ENCODE measurements at regions not wholly inside any gene's neighbourhood (a gene's known extent, or its start where the extent isn't known, plus 50 kb on each side); places are given as distances from the start of the nearest gene placed in this dataset.
A peak's percentile ranks its signal among the peaks of the same experiment; 100 is the strongest.

- H3K4me1 ChIP-seq (ENCODE audit: control insufficient read depth, insufficient read depth, low read length): no peaks in the 10 kb centered on the region
- no peak overlapping the region for H3K9ac ChIP-seq (ENCODE audit: extremely low read depth, low read length, poor library complexity, severe bottlenecking)
- WGBS, 2 experiments (ENCODE audit: insufficient coverage in 1 of 2, insufficient read length in 1 of 2): 92 to 96% methylated on average over 5 to 6 of the region's 6 CpGs
- H3K27ac Mint-ChIP-seq: no peak overlapping the region
- no peaks in the 10 kb centered on the region for H3K36me3 ChIP-seq (ENCODE audit: control insufficient read depth, insufficient read depth, low read length)
- TF ChIP-seq CTCF (conservative IDR thresholded peaks at IDR 0.05): no peak
- H3K4me3 Mint-ChIP-seq: no peak overlapping the region
- H3K4me3 ChIP-seq (ENCODE audit: low read length): no peak overlapping the region
- DNase-seq: no peak
- H3K36me3 Mint-ChIP-seq (ENCODE audit: low read depth): no peaks in the 10 kb centered on the region
- H3K9me3 ChIP-seq (ENCODE audit: control insufficient read depth, low read length): no peaks in the 10 kb centered on the region
- no peak overlapping the region for H3K27ac ChIP-seq (ENCODE audit: low read depth, low read length)
- H3K27me3 ChIP-seq (ENCODE audit: control insufficient read depth, insufficient read depth, low read length, poor library complexity, severe bottlenecking): no peaks in the 10 kb centered on the region
- peaks cover 9% of the 10 kb centered on the region for H3K27me3 Mint-ChIP-seq (ENCODE audit: insufficient read depth)
- no peaks in the 10 kb centered on the region for H3K4me1 Mint-ChIP-seq
- H3K9me3 Mint-ChIP-seq: no peaks in the 10 kb centered on the region
These were observed 362.0 kb downstream of the FGF9 start for GRCh38 chr13:22032905-22033304.

DNA sequence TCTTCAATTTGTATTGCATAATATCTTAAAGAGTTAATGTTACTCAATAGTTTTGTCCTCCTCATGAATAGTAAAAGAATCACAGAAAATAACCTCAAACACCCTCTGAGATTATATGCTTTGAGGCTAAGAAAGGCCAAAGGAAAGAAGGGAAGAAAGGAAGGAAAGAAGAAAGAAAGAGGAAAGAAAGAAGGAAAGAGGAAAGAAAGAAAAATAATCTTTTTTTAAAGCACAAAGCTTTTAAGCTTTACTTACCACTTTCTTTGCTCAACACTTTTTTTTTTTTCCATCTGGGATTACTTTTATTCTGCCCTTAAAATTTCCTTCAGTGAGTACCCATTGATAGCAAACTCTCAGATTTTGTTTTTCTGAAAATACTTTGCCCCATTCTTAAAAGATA is 369.1 kb downstream of the FGF9 start:
- H3K4me3 ChIP-seq (ENCODE audit: low read length): no peak overlapping the region
- Mint-ChIP-seq H3K4me3 (no peak overlapping the region), H3K27ac (no peak overlapping the region), H3K9me3 (no peaks in the 10 kb centered on the region), H3K36me3 (ENCODE audit: low read depth) (no peaks in the 10 kb centered on the region), H3K4me1 (peaks cover 8% of the 10 kb centered on the region), H3K27me3 (ENCODE audit: insufficient read depth) (peaks cover 5% of the 10 kb centered on the region)
- no peak overlapping the region for H3K9ac ChIP-seq (ENCODE audit: extremely low read depth, low read length, poor library complexity, severe bottlenecking)
- no peak for DNase-seq
- no peaks in the 10 kb centered on the region for H3K27me3 ChIP-seq (ENCODE audit: control insufficient read depth, insufficient read depth, low read length, poor library complexity, severe bottlenecking)
- no peak for TF ChIP-seq CTCF (conservative IDR thresholded peaks at IDR 0.05)
- no peaks in the 10 kb centered on the region for H3K9me3 ChIP-seq (ENCODE audit: control insufficient read depth, low read length)
- no peaks in the 10 kb centered on the region for H3K36me3 ChIP-seq (ENCODE audit: control insufficient read depth, insufficient read depth, low read length)
- H3K27ac ChIP-seq (ENCODE audit: low read depth, low read length): no peak overlapping the region
- H3K4me1 ChIP-seq (ENCODE audit: control insufficient read depth, insufficient read depth, low read length): no peaks in the 10 kb centered on the region

DNA sequence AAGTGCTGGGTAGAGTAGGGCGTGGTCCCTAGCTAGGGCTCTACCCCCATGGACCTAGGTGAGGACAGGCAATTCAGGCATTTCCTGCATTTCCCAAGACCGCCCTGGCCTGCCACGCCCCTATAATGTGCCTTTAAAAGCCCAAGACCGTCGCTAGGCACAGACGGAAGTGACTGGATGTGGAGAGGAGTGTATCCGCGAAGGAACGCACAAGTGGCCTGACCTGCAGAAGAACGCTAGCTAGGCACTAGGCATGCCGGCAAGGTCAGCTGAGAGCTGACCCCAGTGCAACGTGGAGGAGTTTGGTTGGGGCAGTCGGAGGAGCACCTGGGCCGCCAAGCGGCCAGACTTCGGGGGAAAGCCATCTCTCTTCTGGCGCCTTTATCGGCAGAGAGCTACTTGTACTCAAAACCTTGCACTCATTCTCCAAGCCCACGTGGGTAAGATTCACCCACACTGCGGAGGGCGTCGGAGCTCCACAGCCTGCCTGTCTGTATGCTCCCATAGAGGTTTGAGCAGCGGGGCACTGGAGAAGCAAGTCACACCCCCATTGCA is 370.0 kb downstream of the FGF9 start:
- 85 to 95% methylated on average over 19 to 23 of the region's 23 CpGs for whole genome bisulfite sequencing, 2 experiments (ENCODE audit: insufficient coverage in 1 of 2, insufficient read length in 1 of 2)
- Mint-ChIP-seq H3K9me3 (no peaks in the 10 kb centered on the region), H3K27me3 (ENCODE audit: insufficient read depth) (peaks cover 5% of the 10 kb centered on the region), H3K27ac (peak overlapping the region; percentile 84), H3K4me1 (peaks cover 8% of the 10 kb centered on the region), H3K4me3 (peak overlapping the region; percentile 72), H3K36me3 (ENCODE audit: low read depth) (no peaks in the 10 kb centered on the region)
- TF ChIP-seq CTCF (conservative IDR thresholded peaks at IDR 0.05): peak; percentile 31
- H3K9ac ChIP-seq (ENCODE audit: extremely low read depth, low read length, poor library complexity, severe bottlenecking): no peak overlapping the region
- H3K9me3 ChIP-seq (ENCODE audit: control insufficient read depth, low read length): no peaks in the 10 kb centered on the region
- no peaks in the 10 kb centered on the region for H3K36me3 ChIP-seq (ENCODE audit: control insufficient read depth, insufficient read depth, low read length)
- DNase-seq: peak; percentile 93
- no peaks in the 10 kb centered on the region for H3K4me1 ChIP-seq (ENCODE audit: control insufficient read depth, insufficient read depth, low read length)
- H3K27me3 ChIP-seq (ENCODE audit: control insufficient read depth, insufficient read depth, low read length, poor library complexity, severe bottlenecking): no peaks in the 10 kb centered on the region
- no peak overlapping the region for H3K27ac ChIP-seq (ENCODE audit: low read depth, low read length)
- no peak overlapping the region for H3K4me3 ChIP-seq (ENCODE audit: low read length)
